Fibroblast of lung (primary cell): ENCODE measurements at regions not wholly inside any gene's neighbourhood (a gene's known extent, or its start where the extent isn't known, plus 50 kb on each side); places are given as distances from the start of the nearest gene placed in this dataset.

Experiments used
- EZH2 ChIP-seq: IDR thresholded peaks from 2 replicates; pipeline ENCODE4 v1.5.1; 2012; ENCODE audit warnings: low read length, control low read depth, mild to moderate bottlenecking; ENCODE audit errors: missing control alignments
- TF ChIP-seq, protein P1 (sequence below), 2 donors: IDR thresholded peaks in 1 of 2; conservative IDR thresholded peaks in 1 of 2; 1 replicate in 1 of 2; 2 replicates in 1 of 2; pipeline ENCODE4 v1.5.1; 2011 to 2012; ENCODE audit warnings: low read length in 2 of 2, control low read depth in 1 of 2, inconsistent platforms in 1 of 2, low read depth in 1 of 2, mild to moderate bottlenecking in 1 of 2

DNA sequence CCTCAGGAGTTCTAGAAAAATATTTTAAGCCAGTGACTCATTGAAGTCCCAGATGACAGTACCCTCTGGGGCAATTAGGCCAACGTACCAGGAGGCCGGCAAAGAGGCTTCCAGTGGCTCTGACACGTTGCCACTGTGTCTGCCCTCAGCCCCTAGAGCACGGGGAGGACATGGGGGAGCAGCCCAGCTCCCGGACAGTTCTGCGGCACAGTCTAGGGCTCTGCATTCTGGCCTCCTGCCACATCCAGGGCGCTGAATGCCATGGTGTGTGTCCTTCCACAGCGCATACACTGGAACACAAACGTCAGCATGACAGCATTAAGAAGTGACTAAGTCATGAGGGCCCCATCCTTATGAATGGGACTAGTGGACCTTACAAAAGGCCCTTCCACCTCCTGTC, 156.2 kb downstream of the RNASET2 start:
- TF ChIP-seq, protein P1, sequence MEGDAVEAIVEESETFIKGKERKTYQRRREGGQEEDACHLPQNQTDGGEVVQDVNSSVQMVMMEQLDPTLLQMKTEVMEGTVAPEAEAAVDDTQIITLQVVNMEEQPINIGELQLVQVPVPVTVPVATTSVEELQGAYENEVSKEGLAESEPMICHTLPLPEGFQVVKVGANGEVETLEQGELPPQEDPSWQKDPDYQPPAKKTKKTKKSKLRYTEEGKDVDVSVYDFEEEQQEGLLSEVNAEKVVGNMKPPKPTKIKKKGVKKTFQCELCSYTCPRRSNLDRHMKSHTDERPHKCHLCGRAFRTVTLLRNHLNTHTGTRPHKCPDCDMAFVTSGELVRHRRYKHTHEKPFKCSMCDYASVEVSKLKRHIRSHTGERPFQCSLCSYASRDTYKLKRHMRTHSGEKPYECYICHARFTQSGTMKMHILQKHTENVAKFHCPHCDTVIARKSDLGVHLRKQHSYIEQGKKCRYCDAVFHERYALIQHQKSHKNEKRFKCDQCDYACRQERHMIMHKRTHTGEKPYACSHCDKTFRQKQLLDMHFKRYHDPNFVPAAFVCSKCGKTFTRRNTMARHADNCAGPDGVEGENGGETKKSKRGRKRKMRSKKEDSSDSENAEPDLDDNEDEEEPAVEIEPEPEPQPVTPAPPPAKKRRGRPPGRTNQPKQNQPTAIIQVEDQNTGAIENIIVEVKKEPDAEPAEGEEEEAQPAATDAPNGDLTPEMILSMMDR (conservative IDR thresholded peaks at IDR 0.05 in 1 of 2, IDR thresholded peaks at IDR 0.05 in 1 of 2; ENCODE audit: low read depth in 1 of 2, low read length in 2 of 2) = no peak
- TF ChIP-seq EZH2 = no peak
